GM18868 (cell line): ENCODE measurements at regions not wholly inside any gene's neighbourhood (a gene's known extent, or its start where the extent isn't known, plus 50 kb on each side); places are given as distances from the start of the nearest gene placed in this dataset.

Experiments
- ATAC-seq: cut with Tn5 transposase; IDR thresholded peaks from one replicate; pipeline ENCODE4 v1.9.1; 2021; ENCODE audit warnings: mild to moderate bottlenecking, moderate library complexity; ENCODE audit not compliant: unreplicated experiment

DNA sequence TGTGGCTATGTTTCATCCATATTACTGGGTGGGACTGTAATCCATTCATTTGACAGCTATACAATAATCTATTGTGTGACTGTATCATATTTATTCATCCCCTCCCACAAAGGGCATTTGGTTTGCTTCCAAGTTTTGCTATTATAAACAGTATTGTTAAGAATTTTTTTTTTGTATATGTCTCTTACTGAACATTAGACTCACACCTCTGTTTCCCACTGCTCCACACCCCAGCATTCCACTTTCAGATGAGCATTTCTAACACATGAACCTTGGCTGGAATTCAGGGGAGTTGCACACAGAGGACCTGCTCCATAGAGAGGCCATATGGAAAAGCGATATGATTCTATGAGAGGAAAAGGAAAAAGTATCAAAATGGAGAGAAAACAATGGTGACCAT lies 81.6 kb upstream of the DKK2 start:
- no peak for ATAC-seq

DNA sequence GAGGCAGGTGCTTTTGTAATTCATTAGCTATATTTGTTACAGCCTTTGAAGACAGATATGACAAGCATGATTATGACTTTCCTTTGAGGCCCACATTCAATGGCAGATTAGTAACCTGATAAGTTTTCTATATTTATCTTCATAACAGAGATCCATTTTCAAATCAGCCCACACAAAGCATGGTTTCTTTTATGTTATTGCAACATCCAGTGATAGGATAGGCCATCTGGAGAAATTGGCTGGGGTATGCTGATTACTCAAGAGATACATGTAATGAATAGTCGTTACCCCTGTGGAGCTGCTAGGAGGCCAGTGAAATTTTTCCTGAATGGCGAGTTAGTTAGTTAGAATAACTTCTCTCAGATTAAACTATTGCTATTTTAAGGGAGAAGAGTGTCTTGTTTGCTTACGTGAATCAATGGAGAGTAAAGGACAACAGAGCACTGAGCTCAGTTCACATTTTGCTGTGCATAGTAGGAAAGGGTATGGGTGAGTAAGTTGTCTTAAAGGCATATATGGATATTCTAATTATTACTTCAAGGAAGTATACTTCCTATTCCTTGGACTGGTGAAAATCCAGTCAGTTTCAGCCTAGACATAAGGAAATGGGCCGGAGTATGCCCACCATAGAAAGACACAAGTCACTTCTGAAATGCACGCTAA lies 79.2 kb upstream of the DKK2 start:
- ATAC-seq = no peak

DNA sequence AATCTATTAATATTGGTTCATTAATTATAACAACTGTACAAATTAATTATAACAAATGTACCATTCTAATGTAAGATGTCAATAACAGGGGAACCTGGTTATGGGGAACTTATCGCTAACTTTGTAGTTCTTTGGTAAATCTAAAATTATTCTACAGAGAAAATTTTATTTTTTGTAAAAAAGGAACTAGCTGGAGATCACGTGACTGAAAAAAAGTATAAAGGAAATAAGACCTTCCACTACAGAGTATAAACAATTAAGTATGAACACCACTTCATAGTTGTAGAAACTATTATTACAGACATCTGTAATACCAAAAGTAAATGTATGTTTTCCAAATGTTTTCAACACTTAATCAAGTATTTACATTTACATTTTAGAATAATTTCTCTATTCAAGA lies 77.9 kb upstream of the DKK2 start:
- no peak for ATAC-seq

DNA sequence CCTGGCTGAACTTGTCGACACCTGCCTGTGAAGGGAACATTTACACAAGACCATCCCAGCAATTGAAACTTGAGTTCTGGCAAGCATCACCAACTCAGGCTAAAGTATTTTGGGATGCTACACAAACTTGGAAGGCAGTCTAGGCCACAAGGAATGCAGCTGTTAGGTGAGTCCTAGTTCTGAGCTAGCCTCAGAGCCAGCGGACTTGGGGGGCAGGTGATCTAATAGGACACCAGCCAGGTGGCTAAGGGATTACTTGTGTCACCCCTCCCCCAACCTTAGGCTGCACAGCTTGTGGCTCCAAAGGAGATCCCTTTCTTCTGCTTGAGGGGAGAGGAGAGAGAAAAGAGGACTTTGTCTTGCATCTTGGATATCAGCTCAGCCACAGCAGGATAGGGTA lies 62.3 kb upstream of the DKK2 start:
- ATAC-seq = no peak

DNA sequence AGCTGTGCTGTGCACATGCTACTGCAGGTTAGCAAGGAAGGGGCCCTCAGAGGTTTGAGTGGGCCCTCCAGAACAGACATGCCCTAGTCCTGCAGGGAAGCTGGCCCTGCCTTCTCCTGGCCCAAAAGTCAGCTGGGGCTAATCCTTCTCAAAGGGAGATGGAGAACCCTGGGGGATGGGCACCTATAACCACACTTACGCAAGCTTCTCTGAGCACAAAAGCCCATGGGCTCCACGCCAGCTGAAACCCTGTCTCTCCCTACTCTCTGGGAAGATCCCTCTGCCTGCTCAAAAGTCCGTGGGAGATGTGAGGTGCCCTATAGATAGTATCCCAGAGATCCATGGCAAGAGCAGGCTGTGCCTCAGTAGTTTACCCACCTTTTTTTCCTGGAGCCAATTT lies 58.9 kb upstream of the DKK2 start:
- ATAC-seq = no peak

DNA sequence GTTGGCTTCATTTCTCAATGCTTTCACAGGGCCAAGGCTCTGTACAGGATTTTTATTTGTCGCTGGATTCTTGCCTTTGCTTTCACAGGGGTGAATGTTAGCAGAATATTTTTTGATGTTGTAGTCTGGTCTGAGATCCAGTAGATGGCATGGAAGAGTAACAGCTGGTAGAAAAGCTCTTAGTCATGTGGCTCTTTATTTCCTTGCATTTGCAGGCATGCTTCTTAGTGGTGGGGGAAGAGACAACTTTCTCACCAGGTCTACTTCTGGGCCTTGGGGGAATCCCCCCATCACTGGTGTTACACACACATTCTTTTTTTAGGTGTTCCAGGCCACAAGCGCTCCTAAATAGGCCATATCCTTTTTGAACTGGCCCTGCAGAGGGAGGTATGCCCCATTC lies 58.2 kb upstream of the DKK2 start:
- peak; percentile 81 for ATAC-seq
